Endothelial cell of hepatic sinusoid (primary cell): ENCODE measurements at regions not wholly inside any gene's neighbourhood (a gene's known extent, or its start where the extent isn't known, plus 50 kb on each side); places are given as distances from the start of the nearest gene placed in this dataset.
"Not testable (repeated sequence)": the region's sequence is repeated elsewhere in the genome, so short reads cannot be mapped to it uniquely, and the experiment has no call there.

Source experiments
- in situ Hi-C: cut with HindIII; loops from 2 replicates; pipeline ENCODE4 v1.10.0; 2017; ENCODE audit warnings: low sequenced_read_pairs

DNA sequence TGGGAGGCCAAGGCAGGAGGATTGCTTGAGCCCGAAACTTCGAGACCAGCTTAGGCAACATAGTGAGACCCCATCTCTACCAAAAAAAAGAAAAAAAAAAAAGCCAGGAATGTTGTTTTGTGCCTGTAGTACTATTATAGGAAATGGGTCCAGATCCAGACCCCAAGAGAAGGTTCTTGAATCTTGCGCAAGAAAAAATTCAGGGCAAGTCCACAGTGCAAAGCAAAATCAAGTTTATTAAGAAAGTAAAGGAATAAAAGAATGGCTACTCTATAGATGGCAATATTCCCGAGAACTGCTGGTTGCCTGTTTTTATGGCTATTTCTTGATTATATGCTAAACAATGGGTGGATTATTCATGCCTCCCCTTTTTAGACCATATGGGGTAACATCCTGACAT, 51.2 kb upstream of the RDX start:
- in situ Hi-C loops, result no loop called here

DNA sequence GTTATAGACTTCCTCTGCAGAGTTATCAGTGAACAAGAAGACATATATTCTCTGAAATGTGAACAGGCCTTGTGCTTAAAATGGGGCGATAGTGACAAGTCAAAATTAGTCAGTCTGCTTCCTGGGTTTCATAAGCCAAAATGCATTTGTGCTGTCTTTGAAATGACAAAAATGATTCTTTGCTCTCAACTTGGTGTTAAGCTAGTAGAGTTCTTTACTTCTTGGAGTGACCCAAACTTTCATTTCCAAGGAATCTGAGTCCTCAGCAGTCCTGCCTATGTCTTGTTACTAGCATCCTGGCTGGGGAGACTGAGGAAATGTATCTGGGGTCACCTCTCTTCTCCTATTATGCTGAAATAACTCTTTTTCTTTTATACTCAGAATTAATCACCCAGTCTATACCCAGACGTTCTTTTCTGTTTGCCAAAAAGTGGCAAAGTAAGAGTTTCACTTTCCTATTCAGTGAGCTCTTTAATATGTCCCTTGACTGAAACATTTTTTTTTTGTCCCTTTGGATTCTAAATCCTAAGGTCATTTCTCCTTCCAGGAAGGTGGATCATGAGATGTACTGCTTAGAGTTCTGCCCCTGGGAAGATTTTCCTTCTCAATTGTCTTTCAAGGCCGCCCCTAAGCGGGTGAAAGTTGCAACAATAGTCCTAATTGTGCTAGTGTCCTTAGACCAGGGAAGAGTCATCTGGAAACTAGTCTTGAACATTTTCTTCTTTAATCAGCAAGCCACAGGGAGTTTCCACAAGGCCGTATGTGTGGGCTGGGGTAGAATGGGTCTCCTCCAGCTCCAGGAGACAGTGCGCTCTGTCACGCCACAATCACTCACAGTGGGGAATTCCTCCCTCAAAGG, 53.0 kb upstream of the RDX start:
- in situ Hi-C loops, result no loop called here

DNA sequence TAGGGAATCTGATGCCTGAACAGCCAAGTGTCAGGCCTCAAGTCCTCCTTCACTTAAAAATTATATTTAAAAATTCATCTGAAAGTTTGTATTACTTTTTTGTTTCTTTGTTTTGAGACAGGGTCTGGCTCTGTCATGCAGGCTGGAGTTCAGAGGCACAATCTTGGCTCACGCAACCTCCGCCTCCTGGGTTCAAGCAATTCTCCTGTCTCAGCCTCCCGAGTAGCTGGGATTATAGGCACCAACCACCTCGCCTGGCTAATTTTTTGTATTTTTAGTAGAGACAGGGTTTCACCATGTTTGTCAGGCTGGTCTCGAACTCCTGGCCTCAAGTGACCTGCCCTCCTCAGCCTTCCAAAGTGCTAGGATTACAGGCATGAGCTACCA, 53.6 kb upstream of the RDX start:
- in situ Hi-C loops, result not testable (repeated sequence)

DNA sequence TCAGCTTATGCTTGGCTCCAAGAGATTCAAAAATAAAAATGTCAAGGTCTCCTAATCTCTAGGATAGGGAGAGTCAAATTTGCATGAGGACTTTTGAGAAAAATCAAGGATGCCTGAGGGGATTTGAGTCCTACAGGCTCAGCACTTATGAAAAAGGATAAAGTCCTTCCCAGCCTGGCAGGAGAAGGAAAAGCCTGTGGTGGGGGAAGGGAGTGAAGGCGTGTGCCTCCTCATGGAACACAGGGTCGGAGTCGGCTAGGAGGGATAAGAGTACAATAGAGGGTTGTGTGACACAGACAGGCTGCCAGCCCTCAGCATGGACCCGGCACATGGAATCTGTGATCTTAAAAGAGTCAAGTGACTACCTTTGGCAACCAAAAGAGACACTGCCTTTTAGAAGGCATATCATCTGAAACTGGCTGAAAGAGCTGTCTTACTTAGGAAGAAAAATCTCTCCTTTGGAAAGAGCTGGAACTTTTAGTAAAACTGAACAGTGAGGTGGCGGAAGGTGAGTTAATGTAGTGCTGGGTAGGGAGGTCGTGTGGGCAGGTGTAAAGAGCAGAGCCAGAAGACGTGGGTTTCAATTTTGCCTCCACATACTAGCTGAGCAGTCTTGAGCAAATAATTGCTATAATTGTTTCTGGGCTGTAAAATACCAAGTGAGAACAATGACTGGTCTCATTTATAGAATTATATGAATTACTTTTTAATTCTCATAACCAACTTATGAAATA, 58.8 kb upstream of the RDX start:
- in situ Hi-C loops, result no loop called here

DNA sequence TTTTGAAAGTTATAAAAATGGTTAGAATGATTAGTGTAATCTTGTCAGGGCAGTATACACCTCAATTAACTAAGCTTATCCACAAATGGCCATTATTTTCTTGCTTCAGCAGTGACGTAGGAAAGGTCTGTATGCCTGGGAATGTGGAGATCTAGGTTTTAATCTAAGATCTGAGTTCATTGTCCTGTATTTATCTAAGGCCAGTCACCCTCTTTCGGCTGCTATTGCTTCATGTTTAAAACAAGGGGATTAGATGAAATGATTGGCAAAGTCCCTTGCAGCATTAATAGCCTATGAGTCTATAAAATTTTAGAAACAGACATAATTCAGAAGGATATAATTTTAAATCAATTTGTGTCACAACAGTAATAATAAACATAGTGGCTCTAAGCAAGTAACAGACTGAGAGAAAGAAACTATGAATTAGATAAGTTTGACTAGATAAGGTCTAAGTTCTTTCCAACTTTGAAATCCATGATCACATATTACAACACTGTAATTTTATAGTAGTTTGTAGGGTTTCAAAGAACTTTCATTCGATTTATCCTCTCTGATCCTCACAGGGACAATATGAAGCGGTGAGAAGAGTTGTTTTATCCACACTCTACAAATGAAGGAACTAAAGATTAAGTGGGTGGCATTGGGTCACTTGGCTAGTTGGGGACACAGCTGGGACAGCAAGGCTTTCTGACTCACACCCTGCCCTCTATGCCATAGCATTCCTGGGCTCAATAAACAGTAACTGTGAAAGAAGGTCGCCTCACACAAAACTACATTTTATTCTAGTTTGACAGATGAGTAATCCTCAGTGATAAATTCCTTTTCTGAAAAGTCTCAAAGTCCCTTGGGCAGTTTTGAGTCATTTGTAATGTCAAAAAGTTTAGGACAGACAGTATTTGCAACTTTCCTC, 60.6 kb upstream of the RDX start:
- in situ Hi-C loops, result no loop called here

DNA sequence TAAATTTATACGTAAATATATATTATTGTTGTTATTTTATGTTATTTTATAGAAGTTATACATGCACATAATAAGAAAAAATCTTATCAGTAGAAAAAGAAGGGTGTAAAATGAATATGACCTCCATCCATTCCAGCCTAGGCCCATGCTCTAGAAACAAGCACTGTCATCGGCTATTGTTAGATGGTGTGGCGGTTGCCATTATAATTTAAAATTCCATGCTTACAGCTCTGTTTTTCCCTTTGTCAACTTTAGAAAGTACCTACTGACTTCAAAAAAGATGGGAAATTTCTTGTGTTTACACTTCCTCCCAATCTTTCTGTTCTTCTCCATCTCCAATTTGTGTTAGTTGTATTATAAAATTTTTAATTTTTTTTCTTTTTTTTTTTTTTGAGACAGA, 61.9 kb upstream of the RDX start:
- in situ Hi-C loops, result no loop called here

DNA sequence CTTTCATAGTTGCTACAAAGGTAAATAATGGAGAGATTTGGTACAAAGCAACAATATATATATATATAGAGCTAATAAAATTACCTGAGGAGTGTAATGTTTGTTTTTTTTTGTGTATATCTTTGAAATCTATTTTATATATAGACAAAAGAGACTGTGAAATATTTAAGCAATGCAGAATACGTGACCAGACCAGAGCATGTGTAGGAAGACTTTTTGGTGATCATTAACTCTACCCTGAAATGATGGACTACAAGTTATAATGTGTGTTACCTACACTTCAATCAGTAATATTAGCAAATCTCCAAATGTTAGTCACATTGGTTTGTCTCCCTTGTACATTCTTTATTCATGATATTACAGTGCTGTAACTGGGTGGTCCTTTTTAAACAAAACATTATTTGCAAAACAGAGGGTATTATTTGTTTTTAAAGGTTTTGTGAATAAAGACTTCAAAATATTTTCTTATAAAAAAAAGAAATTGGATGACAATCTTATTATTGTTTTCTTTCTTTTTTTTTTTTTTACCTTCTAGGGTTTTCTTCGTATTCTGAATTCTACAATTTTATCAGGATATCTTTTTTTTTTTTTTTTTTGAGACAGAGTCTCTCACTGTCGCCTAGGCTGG, 64.5 kb upstream of the RDX start:
- in situ Hi-C loops, result not testable (repeated sequence)

DNA sequence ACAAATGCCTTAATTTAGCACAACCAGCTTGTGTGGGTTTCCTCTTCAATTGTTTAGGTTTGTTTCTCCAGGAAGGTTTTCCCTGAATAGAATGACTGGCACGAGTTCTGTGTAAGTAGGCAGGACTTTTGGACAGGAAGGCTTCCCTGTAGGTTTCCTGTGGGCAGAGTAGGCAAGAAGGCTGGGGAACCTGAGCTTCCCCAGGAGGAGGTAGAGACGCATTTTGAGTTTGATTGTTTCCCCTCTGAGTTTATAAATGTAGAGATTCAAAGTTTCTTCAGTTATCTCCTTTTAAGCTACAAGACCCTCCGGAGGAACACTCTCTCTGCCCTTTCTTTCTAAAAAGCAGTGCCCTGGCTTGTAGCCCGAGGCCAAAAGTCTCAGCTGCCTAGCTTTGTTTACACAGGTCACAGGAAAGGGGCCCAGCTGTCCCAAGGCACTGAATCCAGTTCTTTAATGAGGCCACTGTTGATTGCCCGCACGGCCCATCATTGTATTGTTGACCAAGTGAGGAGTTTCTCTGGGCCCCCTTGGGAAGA, 66.6 kb upstream of the RDX start:
- in situ Hi-C loops, result no loop called here

DNA sequence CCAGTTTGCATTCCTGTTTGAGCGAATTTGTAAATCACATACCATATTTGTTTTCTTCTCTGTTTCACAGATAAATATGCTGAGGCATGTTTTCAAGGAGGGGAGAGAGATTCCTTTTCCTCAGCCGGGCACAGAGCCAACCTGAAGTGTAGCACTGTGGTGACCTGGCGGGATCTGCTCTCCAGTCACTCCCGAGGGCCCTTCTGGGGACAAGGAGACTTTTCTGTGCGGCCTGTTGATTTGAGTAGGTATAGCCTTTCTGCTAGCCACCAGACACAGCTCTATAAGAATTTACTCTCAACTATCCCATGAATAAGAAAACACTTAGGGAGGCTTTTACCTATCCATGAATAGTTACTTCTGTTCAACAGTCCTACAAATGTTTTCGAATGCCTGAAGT, 63.5 kb upstream of the FDX1 start:
- in situ Hi-C loops, result no loop called here

DNA sequence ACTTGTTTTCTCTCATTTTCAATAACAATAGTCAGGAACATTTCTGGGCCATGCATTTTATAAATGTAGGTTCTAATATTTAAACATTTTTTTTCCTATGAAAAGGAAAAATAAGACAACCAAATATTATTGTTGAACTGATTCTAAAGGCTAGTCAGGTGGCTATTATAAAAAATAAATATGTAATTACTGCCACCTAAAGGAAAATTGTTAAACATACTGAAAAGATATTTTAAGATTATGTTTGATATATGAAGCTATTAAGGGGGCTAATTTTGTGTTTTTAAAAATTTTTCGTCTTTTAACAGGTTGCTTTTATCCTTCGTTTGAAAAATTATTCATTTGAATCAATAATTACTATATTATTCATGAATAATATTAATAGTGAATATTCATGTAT, 62.2 kb upstream of the FDX1 start:
- in situ Hi-C loops, result no loop called here

DNA sequence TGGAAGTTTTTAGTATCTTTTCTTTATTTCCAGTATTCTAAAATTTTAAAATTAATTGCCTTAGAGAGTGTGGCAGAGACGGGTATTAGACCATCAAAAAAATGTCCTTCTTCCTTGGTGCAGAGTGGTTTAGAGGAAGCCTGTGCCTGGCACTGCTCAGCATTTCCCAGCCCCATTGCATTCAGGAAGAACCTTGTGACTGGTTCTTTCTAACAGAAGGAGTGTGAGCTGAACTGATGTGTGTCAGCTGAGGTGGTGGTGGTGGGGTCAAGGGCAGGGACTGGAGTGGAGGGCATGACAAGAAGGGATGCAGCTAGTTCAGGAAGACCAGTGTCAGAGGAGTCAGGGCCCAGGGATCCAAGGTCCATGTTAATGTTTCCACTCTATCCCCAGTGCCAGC, 58.7 kb upstream of the FDX1 start:
- in situ Hi-C loops, result loop anchor here (5.0 to 10.0 kb wide), 2 partner anchors 429 to 656 kb away; no protein-coding TSS in a partner anchor

DNA sequence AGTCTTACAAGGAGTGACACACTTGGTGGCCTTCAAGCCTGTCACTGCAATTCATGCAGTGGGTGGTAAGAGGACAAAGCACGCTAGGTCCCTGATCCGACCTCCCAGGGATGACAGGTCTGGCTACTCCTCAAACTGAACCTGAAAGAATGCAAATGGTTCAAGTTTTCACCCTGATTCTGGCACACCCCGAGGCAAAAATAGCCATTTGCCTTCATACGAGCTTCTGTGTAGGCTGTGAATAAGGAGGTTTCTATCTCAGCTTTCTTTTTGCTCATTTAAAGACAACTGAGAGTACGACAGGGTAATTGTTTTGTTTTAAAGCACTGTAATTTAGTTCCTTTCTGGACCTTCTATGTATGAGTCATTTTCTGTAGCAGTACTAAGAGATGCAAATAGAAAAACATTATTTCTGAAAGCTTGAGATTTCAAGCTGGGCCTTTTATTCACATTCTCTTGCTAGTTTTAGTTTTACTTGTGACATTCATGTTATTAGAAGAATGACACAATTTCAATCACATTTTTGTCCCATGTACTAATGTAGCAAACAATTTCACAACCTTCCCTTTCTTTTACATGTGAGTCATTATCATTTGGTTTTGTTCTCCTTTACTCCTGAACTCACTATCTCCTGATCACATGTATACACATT, 56.6 kb upstream of the FDX1 start:
- in situ Hi-C loops, result loop anchor here (5.0 to 10.0 kb wide), 2 partner anchors 431 to 658 kb away; no protein-coding TSS in a partner anchor

DNA sequence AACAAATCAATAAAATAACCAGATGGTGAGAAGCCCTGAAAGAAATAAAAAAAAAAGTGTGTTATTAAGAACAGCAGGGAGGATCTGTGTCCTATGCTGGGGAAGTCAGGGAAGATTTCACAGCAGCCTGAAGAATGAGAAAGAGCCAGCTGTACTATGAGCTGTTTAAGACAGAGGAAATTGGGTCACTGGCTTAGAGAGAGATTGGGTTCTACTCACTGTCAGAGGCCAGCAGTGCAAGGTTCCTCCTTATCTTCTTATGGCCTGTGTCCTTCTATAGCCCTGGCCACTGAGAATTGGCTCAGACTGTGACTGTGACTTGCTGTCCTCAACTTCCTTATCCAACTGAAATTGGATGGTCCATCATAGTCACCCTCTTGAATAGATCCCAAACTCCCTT, 54.8 kb upstream of the FDX1 start:
- in situ Hi-C loops, result loop anchor here (5.0 to 10.0 kb wide), 2 partner anchors 433 to 660 kb away; no protein-coding TSS in a partner anchor

DNA sequence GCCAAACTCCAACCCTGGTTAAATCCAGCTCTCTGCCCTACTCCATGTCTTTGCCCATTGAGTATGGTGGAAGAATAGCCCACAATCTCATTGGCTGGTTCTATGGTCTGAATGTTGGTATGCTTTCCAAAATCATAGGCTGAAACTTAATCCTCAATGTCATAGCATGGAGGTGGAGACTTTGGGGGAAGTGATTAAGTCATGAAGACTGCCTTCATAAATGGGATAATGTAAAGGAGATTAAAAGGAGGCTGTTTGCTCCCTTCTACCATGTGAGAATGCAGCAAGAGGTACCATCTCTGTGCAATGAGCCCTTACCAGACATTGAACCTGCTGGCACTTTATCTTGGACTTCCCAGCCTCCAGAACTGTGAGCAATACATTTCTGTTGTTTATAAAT, 54.4 kb upstream of the FDX1 start:
- in situ Hi-C loops, result loop anchor here (10.0 kb wide), 1 partner anchor 661 kb away; no protein-coding TSS in a partner anchor

DNA sequence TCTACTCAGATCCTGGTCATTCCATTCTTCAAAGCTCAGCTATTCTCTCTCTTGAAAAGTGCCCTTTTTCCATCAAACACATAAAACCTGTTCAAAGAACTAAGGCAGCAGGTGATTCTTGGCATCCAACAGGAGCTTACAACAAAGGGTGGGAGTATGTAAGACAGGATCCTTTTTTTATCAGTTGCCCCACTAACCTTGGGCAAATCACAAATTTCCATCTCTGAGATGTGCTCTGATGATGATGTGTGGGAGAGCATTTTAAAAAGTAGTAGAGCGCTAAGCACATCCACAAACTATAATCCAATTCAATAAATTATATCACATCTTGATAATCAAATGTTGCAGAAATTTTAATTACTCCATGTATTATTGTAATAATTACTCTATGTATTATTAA, 53.7 kb upstream of the FDX1 start:
- in situ Hi-C loops, result loop anchor here (10.0 kb wide), 1 partner anchor 661 kb away; no protein-coding TSS in a partner anchor

DNA sequence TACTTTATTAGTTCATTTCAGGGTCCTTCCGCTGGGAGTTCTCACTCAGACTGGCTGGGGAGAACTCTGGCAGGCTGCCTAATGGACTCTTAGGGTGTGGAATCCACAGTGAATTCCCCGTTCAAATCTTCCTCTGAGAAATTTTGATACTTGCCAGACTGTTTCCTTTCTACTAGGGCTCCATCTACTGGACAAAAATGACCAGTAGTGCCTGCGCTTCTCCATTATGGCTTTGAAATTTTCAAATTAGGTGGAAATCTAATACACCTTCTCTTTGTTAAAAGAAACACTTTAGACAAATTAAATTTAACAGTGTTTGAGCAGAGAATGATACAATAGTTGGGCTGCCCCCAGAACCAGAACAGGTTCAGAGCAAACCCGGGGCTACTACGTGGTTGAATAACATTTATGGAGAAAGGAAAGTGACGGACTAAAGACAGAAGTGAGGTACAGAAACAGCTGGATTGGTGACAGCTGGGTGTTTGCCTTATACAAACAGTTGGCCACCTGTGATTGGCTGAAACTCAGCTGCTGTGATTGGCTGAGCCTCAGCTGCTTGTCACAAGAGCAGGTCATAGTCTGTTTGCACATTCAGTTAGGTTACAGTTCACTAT, 52.9 kb upstream of the FDX1 start:
- in situ Hi-C loops, result loop anchor here (10.0 kb wide), 1 partner anchor 662 kb away; no protein-coding TSS in a partner anchor

DNA sequence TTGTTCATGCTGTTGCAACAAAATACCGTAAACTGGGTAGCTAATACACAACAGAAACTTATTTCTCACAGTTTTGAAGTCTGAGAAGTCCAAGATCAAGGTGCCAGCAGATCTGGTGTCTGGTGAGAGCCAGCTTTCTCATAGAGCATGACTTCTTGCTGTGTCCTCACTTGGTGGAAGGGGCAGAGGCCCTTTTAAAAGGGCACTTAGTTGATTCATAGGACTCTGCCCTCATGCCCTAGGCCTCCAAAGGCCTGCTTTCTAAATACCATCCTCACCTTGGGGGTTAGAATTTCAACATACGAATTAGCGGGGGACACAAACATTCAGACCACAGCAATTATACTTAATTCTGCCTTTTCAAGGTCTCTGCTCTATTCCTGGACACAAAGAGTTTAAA, 52.3 kb upstream of the FDX1 start:
- in situ Hi-C loops, result loop anchor here (10.0 kb wide), 1 partner anchor 663 kb away; no protein-coding TSS in a partner anchor

DNA sequence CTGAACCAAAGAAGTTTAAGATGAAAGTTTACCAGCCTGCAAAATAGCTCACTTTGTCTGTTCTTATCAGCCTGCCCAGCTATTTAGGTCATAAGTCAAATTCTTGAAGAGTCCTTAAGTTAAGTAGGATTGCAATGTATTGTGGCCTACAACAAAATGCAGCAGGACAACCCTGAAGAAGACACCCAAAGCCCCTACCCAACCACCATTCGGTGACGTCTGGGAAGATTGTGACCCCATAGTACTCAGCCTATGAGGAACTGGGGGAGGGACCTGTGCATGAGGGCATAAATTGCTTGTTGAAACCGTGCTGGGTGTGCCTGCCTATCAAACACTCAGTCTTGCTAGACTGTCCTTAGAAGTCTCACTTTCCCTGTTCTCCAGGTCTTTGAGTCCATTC, 50.5 kb upstream of the FDX1 start:
- in situ Hi-C loops, result loop anchor here (10.0 kb wide), 1 partner anchor 664 kb away; no protein-coding TSS in a partner anchor

DNA sequence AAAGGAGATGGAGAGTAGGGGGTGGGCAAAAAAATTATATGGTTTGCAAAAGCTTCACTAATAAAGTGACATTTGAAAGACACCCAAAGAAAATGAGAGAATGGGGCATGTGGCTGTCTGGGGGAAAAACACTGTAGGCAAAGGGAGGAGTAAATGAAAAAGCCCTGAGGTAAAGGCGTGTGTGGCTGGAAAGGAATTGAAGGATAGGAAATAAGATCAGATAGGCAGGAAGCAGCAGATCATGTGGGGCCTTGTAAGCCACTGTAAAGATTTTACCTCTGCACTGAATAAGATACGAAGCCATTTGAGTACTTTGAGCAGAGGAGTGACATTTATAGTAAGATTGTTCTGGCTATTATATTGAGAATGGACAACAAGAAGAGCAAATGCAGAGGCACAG, 49.8 kb upstream of the FDX1 start:
- in situ Hi-C loops, result loop anchor here (10.0 kb wide), 1 partner anchor 665 kb away; no protein-coding TSS in a partner anchor
